ENCODE measurements at regions not wholly inside any gene's neighbourhood (a gene's known extent, or its start where the extent isn't known, plus 50 kb on each side); places are given as distances from the start of the nearest gene placed in this dataset.

GRCh38 chr12:16828891-16829290 is 222.9 kb upstream of the LMO3 start:
- in situ Hi-C loops (cut with MboI; ENCODE audit: low pct_unique_long_range_greater_than_20kb, low sequenced_read_pairs, unreplicated experiment) = no loop called here
- TF ChIP-seq CTCF (IDR thresholded peaks at IDR 0.05; ENCODE audit: extremely low read depth, insufficient read depth, missing control alignments) = no peak
- no peak for DNase-seq (ENCODE audit: low spot score)

GRCh38 chr12:16807731-16808130 is 201.8 kb upstream of the LMO3 start:
- no peak for DNase-seq (ENCODE audit: low spot score)
- in situ Hi-C loops (cut with MboI; ENCODE audit: low pct_unique_long_range_greater_than_20kb, low sequenced_read_pairs, unreplicated experiment) = no loop called here
- no peak for TF ChIP-seq CTCF (IDR thresholded peaks at IDR 0.05; ENCODE audit: extremely low read depth, insufficient read depth, missing control alignments)

GRCh38 chr12:16796168-16796567 is 190.2 kb upstream of the LMO3 start:
- TF ChIP-seq CTCF (IDR thresholded peaks at IDR 0.05; ENCODE audit: extremely low read depth, insufficient read depth, missing control alignments) = no peak
- no peak for DNase-seq (ENCODE audit: low spot score)
- in situ Hi-C loops (cut with MboI; ENCODE audit: low pct_unique_long_range_greater_than_20kb, low sequenced_read_pairs, unreplicated experiment) = no loop called here

- no peak for DNase-seq (ENCODE audit: low spot score)
- no peak for TF ChIP-seq CTCF (IDR thresholded peaks at IDR 0.05; ENCODE audit: extremely low read depth, insufficient read depth, missing control alignments)
- in situ Hi-C loops (cut with MboI; ENCODE audit: low pct_unique_long_range_greater_than_20kb, low sequenced_read_pairs, unreplicated experiment) = no loop called here
Observed at GRCh38 chr12:16789204-16789790, 183.3 kb upstream of the LMO3 start.

GRCh38 chr12:16788506-16789203 is 182.7 kb upstream of the LMO3 start:
- in situ Hi-C loops (cut with MboI; ENCODE audit: low pct_unique_long_range_greater_than_20kb, low sequenced_read_pairs, unreplicated experiment) = no loop called here
- no peak for TF ChIP-seq CTCF (IDR thresholded peaks at IDR 0.05; ENCODE audit: extremely low read depth, insufficient read depth, missing control alignments)
- DNase-seq (ENCODE audit: low spot score) = no peak

GRCh38 chr12:16785953-16786352 is 180.0 kb upstream of the LMO3 start:
- in situ Hi-C loops (cut with MboI; ENCODE audit: low pct_unique_long_range_greater_than_20kb, low sequenced_read_pairs, unreplicated experiment) = no loop called here
- DNase-seq (ENCODE audit: low spot score) = no peak
- TF ChIP-seq CTCF (IDR thresholded peaks at IDR 0.05; ENCODE audit: extremely low read depth, insufficient read depth, missing control alignments) = no peak
